Trophoblast cell (in vitro differentiated cells and primary cell): ENCODE measurements at regions not wholly inside any gene's neighbourhood (a gene's known extent, or its start where the extent isn't known, plus 50 kb on each side); places are given as distances from the start of the nearest gene placed in this dataset.

ENCODE experiments used
- DNase-seq, 2 donors: peaks; one replicate each; pipeline ENCODE4 v3.0.0-alpha.2; 2016
- H2AFZ ChIP-seq: 2 replicates; pipeline ENCODE4 v1.6.1; 2013; ENCODE audit warnings: low read length, moderate library complexity, mild to moderate bottlenecking; ENCODE audit not compliant: insufficient read depth, poor library complexity
- H2AK5ac ChIP-seq: 2 replicates; pipeline ENCODE4 v1.6.1; 2013; ENCODE audit warnings: mild to moderate bottlenecking, low read length
- H2BK120ac ChIP-seq: 2 replicates; pipeline ENCODE4 v1.6.1; 2013; ENCODE audit warnings: low read length, mild to moderate bottlenecking, moderate library complexity; ENCODE audit not compliant: insufficient read depth, poor library complexity
- H2BK12ac ChIP-seq: 2 replicates; pipeline ENCODE4 v1.6.1; 2013; ENCODE audit warnings: mild to moderate bottlenecking, low read length, moderate library complexity
- H2BK5ac ChIP-seq: 2 replicates; pipeline ENCODE4 v1.6.1; 2013; ENCODE audit warnings: low read length, low read depth, moderate library complexity, mild to moderate bottlenecking; ENCODE audit not compliant: poor library complexity
- H3K14ac ChIP-seq: 2 replicates; pipeline ENCODE4 v1.6.1; 2013; ENCODE audit warnings: mild to moderate bottlenecking, low read length
- H3K18ac ChIP-seq: 2 replicates; pipeline ENCODE4 v1.6.1; 2013; ENCODE audit warnings: mild to moderate bottlenecking, low read length
- H3K23ac ChIP-seq: 2 replicates; pipeline ENCODE4 v1.6.1; 2013; ENCODE audit warnings: low read length
- H3K27ac ChIP-seq: 2 replicates; pipeline ENCODE4 v1.5.1; 2013; ENCODE audit warnings: low read depth, mild to moderate bottlenecking, inconsistent platforms, low read length, moderate library complexity
- H3K27me3 ChIP-seq: 2 replicates; pipeline ENCODE4 v1.6.1; 2013; ENCODE audit warnings: inconsistent platforms, mild to moderate bottlenecking, low read length, moderate library complexity; ENCODE audit not compliant: insufficient read depth
- H3K36me3 ChIP-seq, 2 experiments: 1 replicate in 1 of 2; 2 replicates in 1 of 2; pipeline ENCODE4 v1.6.1; 2013; ENCODE audit warnings: low read length in 2 of 2, mild to moderate bottlenecking in 2 of 2, moderate library complexity in 1 of 2; ENCODE audit not compliant: insufficient read depth in 2 of 2, control insufficient read depth in 1 of 2
- H3K4ac ChIP-seq: 2 replicates; pipeline ENCODE4 v1.6.1; 2013; ENCODE audit warnings: low read depth, mild to moderate bottlenecking, low read length, moderate library complexity
- H3K4me1 ChIP-seq, 2 experiments: 1 replicate in 1 of 2; 2 replicates in 1 of 2; pipeline ENCODE4 v1.6.1; 2013; ENCODE audit warnings: low read length in 2 of 2, mild to moderate bottlenecking in 2 of 2, moderate library complexity in 1 of 2; ENCODE audit not compliant: insufficient read depth in 2 of 2, control insufficient read depth in 1 of 2
- H3K4me2 ChIP-seq: 2 replicates; pipeline ENCODE4 v1.6.1; 2013; ENCODE audit warnings: inconsistent platforms, mild to moderate bottlenecking, low read length, moderate library complexity
- H3K4me3 ChIP-seq: 2 replicates; pipeline ENCODE4 v1.5.1; 2013; ENCODE audit warnings: mild to moderate bottlenecking, low read depth, low read length, inconsistent platforms
- H3K79me1 ChIP-seq: one replicate; pipeline ENCODE4 v1.6.1; 2013; ENCODE audit warnings: low read length
- H3K79me2 ChIP-seq: 2 replicates; pipeline ENCODE4 v1.6.1; 2013; ENCODE audit warnings: low read length, mild to moderate bottlenecking; ENCODE audit not compliant: control insufficient read depth, insufficient read depth, poor library complexity
- H3K9ac ChIP-seq: 2 replicates; pipeline ENCODE4 v1.6.1; 2013; ENCODE audit warnings: mild to moderate bottlenecking, low read length
- H3K9me3 ChIP-seq: 2 replicates; pipeline ENCODE4 v1.6.1; 2013; ENCODE audit warnings: low read depth, mild to moderate bottlenecking, control low read depth, inconsistent platforms, low read length; ENCODE audit not compliant: insufficient read depth
- H4K12ac ChIP-seq: 2 replicates; pipeline ENCODE4 v1.6.1; 2013; ENCODE audit warnings: low read depth, mild to moderate bottlenecking, low read length, moderate library complexity
- H4K8ac ChIP-seq: 2 replicates; pipeline ENCODE4 v1.6.1; 2013; ENCODE audit warnings: low read depth, mild to moderate bottlenecking, low read length, moderate library complexity
- H4K91ac ChIP-seq: one replicate; pipeline ENCODE4 v1.6.1; 2013; ENCODE audit warnings: low read depth, mild to moderate bottlenecking, low read length, moderate library complexity
- WGBS: extraction: QIAGEN DNeasy Blood & Tissue Kit; methylation state at CpG from one replicate; pipeline ENCODE4 v1.1.7; 2013; ENCODE audit warnings: missing lambda C conversion rate; ENCODE audit not compliant: insufficient read length, insufficient coverage; ENCODE audit errors: extremely low coverage; 5-methylcytosine and 5-hydroxymethylcytosine counted together

- Histone ChIP-seq H2AFZ (no peak overlapping the region), H2BK120ac (no peak overlapping the region), H3K4me1 (no peaks in the 10 kb centered on the region), H3K14ac (no peak overlapping the region), H4K8ac (no peak overlapping the region), H4K12ac (no peak overlapping the region), H3K36me3 (no peaks in the 10 kb centered on the region), H3K18ac (no peak overlapping the region), H3K79me2 (no peaks in the 10 kb centered on the region), H2BK5ac (no peak overlapping the region), H2BK12ac (no peak overlapping the region), H3K79me1 (no peaks in the 10 kb centered on the region), H3K27me3 (no peaks in the 10 kb centered on the region), H3K27ac (no peak overlapping the region), H3K9me3 (peaks cover 5% of the 10 kb centered on the region), H3K4me3 (no peak overlapping the region), H2AK5ac (no peak overlapping the region), H3K23ac (no peak overlapping the region), H3K4me2 (no peak overlapping the region), H4K91ac (no peak overlapping the region), H3K4ac (no peak overlapping the region), H3K9ac (no peak overlapping the region)
- no CpG with 5 or more reads among the region's 1 CpG for WGBS
- DNase-seq = peak in 1 of 2 donors; percentile 88
Measured at GRCh38 chr14:76686646-76687045, 74.6 kb upstream of the VASH1 start.

- no peak overlapping the region for H3K4me3 ChIP-seq
- peaks cover 5% of the 10 kb centered on the region for H3K9me3 ChIP-seq
- no peak overlapping the region for H3K27ac ChIP-seq
- H3K23ac ChIP-seq = no peak overlapping the region
- WGBS = no CpG with 5 or more reads among the region's 7 CpGs
- H3K79me2 ChIP-seq = no peaks in the 10 kb centered on the region
- H2BK5ac ChIP-seq = no peak overlapping the region
- H2AFZ ChIP-seq = no peak overlapping the region
- H3K27me3 ChIP-seq = no peaks in the 10 kb centered on the region
- peak; percentile 95 to 98 for DNase-seq
- H3K4ac ChIP-seq = no peak overlapping the region
- no peak overlapping the region for H3K4me2 ChIP-seq
- H2BK12ac ChIP-seq = no peak overlapping the region
- H4K8ac ChIP-seq = no peak overlapping the region
- no peaks in the 10 kb centered on the region for H3K4me1 ChIP-seq
- no peak overlapping the region for H3K9ac ChIP-seq
- H3K79me1 ChIP-seq = no peaks in the 10 kb centered on the region
- H3K18ac ChIP-seq = no peak overlapping the region
- no peak overlapping the region for H2AK5ac ChIP-seq
- no peak overlapping the region for H3K14ac ChIP-seq
- no peak overlapping the region for H4K12ac ChIP-seq
- H2BK120ac ChIP-seq = no peak overlapping the region
- H4K91ac ChIP-seq = no peak overlapping the region
- H3K36me3 ChIP-seq = no peaks in the 10 kb centered on the region
Measured at GRCh38 chr14:76687611-76688382, 73.5 kb upstream of the VASH1 start.

- no peak overlapping the region for H2BK5ac ChIP-seq
- no peak overlapping the region for H2AFZ ChIP-seq
- no peaks in the 10 kb centered on the region for H3K4me1 ChIP-seq
- H4K12ac ChIP-seq = no peak overlapping the region
- H3K23ac ChIP-seq = no peak overlapping the region
- no peaks in the 10 kb centered on the region for H3K27me3 ChIP-seq
- no peak overlapping the region for H3K14ac ChIP-seq
- no CpG with 5 or more reads among the region's 2 CpGs for WGBS
- no peak overlapping the region for H3K4me2 ChIP-seq
- H2BK12ac ChIP-seq = no peak overlapping the region
- H3K4me3 ChIP-seq = no peak overlapping the region
- no peak overlapping the region for H2AK5ac ChIP-seq
- H3K27ac ChIP-seq = no peak overlapping the region
- H3K79me1 ChIP-seq = no peaks in the 10 kb centered on the region
- no peak overlapping the region for H2BK120ac ChIP-seq
- no peak overlapping the region for H3K4ac ChIP-seq
- H4K8ac ChIP-seq = no peak overlapping the region
- no peaks in the 10 kb centered on the region for H3K36me3 ChIP-seq
- no peaks in the 10 kb centered on the region for H3K79me2 ChIP-seq
- DNase-seq = no peak
- H3K9me3 ChIP-seq = peaks cover 3% of the 10 kb centered on the region
- H4K91ac ChIP-seq = no peak overlapping the region
- H3K18ac ChIP-seq = no peak overlapping the region
- H3K9ac ChIP-seq = no peak overlapping the region
Measured at GRCh38 chr14:76688383-76688671, 72.9 kb upstream of the VASH1 start.

- Histone ChIP-seq H3K23ac (no peak overlapping the region), H3K4me3 (no peak overlapping the region), H3K4me2 (no peak overlapping the region), H2BK5ac (no peak overlapping the region), H2AK5ac (no peak overlapping the region), H3K27me3 (no peaks in the 10 kb centered on the region), H3K9ac (no peak overlapping the region), H3K4me1 (no peaks in the 10 kb centered on the region), H3K18ac (no peak overlapping the region), H2BK120ac (no peak overlapping the region), H3K27ac (no peak overlapping the region), H3K4ac (no peak overlapping the region), H3K9me3 (peaks cover 3% of the 10 kb centered on the region), H2BK12ac (no peak overlapping the region), H3K14ac (no peak overlapping the region), H2AFZ (no peak overlapping the region), H4K91ac (peak overlapping the region; percentile 4), H4K12ac (no peak overlapping the region), H3K36me3 (no peaks in the 10 kb centered on the region), H3K79me1 (no peaks in the 10 kb centered on the region), H4K8ac (no peak overlapping the region), H3K79me2 (no peaks in the 10 kb centered on the region)
- peak in 1 of 2 donors; percentile 27 for DNase-seq
- WGBS = no CpG with 5 or more reads among the region's 11 CpGs
Measured at GRCh38 chr14:76690502-76691105, 70.7 kb upstream of the VASH1 start.
